Astrocyte (in vitro differentiated cells and primary cell): ENCODE measurements at regions not wholly inside any gene's neighbourhood (a gene's known extent, or its start where the extent isn't known, plus 50 kb on each side); places are given as distances from the start of the nearest gene placed in this dataset.

ENCODE experiments used
- CTCF ChIP-seq: IDR thresholded peaks from 2 replicates; pipeline ENCODE4 v1.5.1; 2011; ENCODE audit warnings: low read depth, mild to moderate bottlenecking, inconsistent platforms, low read length, moderate library complexity; ENCODE audit not compliant: insufficient read depth
- EZH2 ChIP-seq: IDR thresholded peaks from 2 replicates; pipeline ENCODE4 v1.6.1; 2012; ENCODE audit warnings: mild to moderate bottlenecking, low read length, inconsistent platforms; ENCODE audit not compliant: insufficient read depth

GRCh38 chr5:165135565-165135964 lies 1630.1 kb downstream of the MAT2B start:
- no peak for TF ChIP-seq EZH2
- TF ChIP-seq CTCF: no peak
